H1 (cell line): ENCODE measurements at regions not wholly inside any gene's neighbourhood (a gene's known extent, or its start where the extent isn't known, plus 50 kb on each side); places are given as distances from the start of the nearest gene placed in this dataset.

Experiments
- CTCF ChIA-PET: fragments of 300-600 bp; sonication (Branson Sonifier 250); formaldehyde crosslinking; loops from one replicate; lab custom pipeline; 2021; ENCODE audit not compliant: partially characterized antibody; lab: Charles Lee
- POLR2A ChIA-PET: fragments of 300-600 bp; sonication (Branson Sonifier 250); formaldehyde crosslinking; loops from one replicate; lab custom pipeline; 2021; ENCODE audit warnings: inconsistent platforms; ENCODE audit not compliant: partially characterized antibody; lab: Charles Lee
- DNase-seq, 2 experiments: peaks; one replicate each; pipeline versions ENCODE4 v3.0.0 to v3.0.0-alpha.2; 2010 to 2022; ENCODE audit warnings: low spot score in 2 of 2, low read depth in 1 of 2, mixed read lengths in 1 of 2
- FAIRE-seq: peaks from 2 replicates; lab custom pipeline; 2011; peaks lifted over from hg19 to GRCh38; lab: Jason Lieb, UNC
- H2AFZ ChIP-seq: 2 replicates; pipeline ENCODE4 v1.8.1; 2012; ENCODE audit warnings: low read length, inconsistent platforms
- H2AK5ac ChIP-seq: 2 replicates; pipeline ENCODE4 v1.6.1; 2013; ENCODE audit warnings: low read depth, low read length
- H2BK120ac ChIP-seq: replicated peaks from 2 replicates; pipeline ENCODE3; 2013; ENCODE audit warnings: low read depth, low read length, inconsistent platforms
- H2BK12ac ChIP-seq: 2 replicates; pipeline ENCODE4 v1.6.1; 2013; ENCODE audit warnings: low read depth, low read length
- H2BK15ac ChIP-seq: 2 replicates; pipeline ENCODE4 v1.6.1; 2013; ENCODE audit warnings: low read length
- H2BK20ac ChIP-seq: 2 replicates; pipeline ENCODE4 v1.6.1; 2013; ENCODE audit warnings: low read length
- H2BK5ac ChIP-seq: 2 replicates; pipeline ENCODE4 v1.6.1; 2013; ENCODE audit warnings: low read depth, low read length
- H3K14ac ChIP-seq: 2 replicates; pipeline ENCODE4 v1.6.1; 2013; ENCODE audit warnings: inconsistent platforms; ENCODE audit not compliant: insufficient read length
- H3K18ac ChIP-seq: 2 replicates; pipeline ENCODE4 v1.6.1; 2013; ENCODE audit warnings: low read length; ENCODE audit errors: extremely low read depth
- H3K23ac ChIP-seq: 2 replicates; pipeline ENCODE4 v1.6.1; 2013; ENCODE audit warnings: inconsistent platforms; ENCODE audit not compliant: insufficient read length
- H3K23me2 ChIP-seq: 2 replicates; pipeline ENCODE4 v1.6.1; 2013; ENCODE audit warnings: low read depth, low read length
- H3K27ac ChIP-seq: 2 replicates; pipeline ENCODE4 v1.6.1; 2011; ENCODE audit warnings: low read depth, low read length, inconsistent platforms
- H3K27me3 ChIP-seq, 4 experiments: replicated peaks in 1 of 4; 1 replicate in 1 of 4; 2 replicates in 3 of 4; pipeline versions ENCODE4 v1.6.1 to v1.8.1; 2011 to 2013; ENCODE audit warnings: low read length in 3 of 4, mild to moderate bottlenecking in 3 of 4, inconsistent platforms in 2 of 4, mixed read lengths in 2 of 4, moderate library complexity in 1 of 4; ENCODE audit not compliant: control insufficient read depth in 3 of 4, insufficient read depth in 3 of 4; ENCODE audit errors: extremely low read depth in 1 of 4
- H3K36me3 ChIP-seq, 4 experiments: 2 replicates each; pipeline versions ENCODE4 v1.6.1 to v1.8.1; 2011 to 2013; ENCODE audit warnings: mild to moderate bottlenecking in 4 of 4, low read length in 3 of 4, moderate library complexity in 2 of 4, control low read depth in 1 of 4, inconsistent platforms in 1 of 4; ENCODE audit not compliant: insufficient read depth in 4 of 4, control insufficient read depth in 2 of 4
- H3K4ac ChIP-seq: replicated peaks from 2 replicates; pipeline ENCODE3; 2013; ENCODE audit warnings: low read length, low read depth, mixed read lengths, inconsistent platforms; ENCODE audit not compliant: insufficient read length
- H3K4me1 ChIP-seq, 4 experiments: replicated peaks in 1 of 4; 1 replicate in 1 of 4; 2 replicates in 3 of 4; pipeline versions ENCODE4 v1.6.1 to v1.8.1; 2011 to 2013; ENCODE audit warnings: low read length in 3 of 4, inconsistent platforms in 2 of 4, mixed read lengths in 1 of 4; ENCODE audit not compliant: insufficient read depth in 4 of 4, control insufficient read depth in 3 of 4
- H3K4me2 ChIP-seq, 2 experiments: 2 replicates each; pipeline versions ENCODE4 v1.6.1 to v1.8.1; 2011 to 2013; ENCODE audit warnings: low read depth in 2 of 2, low read length in 2 of 2, control low read depth in 1 of 2, inconsistent platforms in 1 of 2, mild to moderate bottlenecking in 1 of 2; ENCODE audit not compliant: insufficient read depth in 1 of 2
- H3K4me3 ChIP-seq, 4 experiments: fragments of 200-600, 300-600 bp in 1 of 4; sonication (generic), shearing (Covaris generic), sonication (Bioruptor Twin) in 1 of 4; 2 replicates each; pipeline versions ENCODE4 v1.5.1 to v1.8.1; 2011 to 2016; ENCODE audit warnings: low read length in 4 of 4, low read depth in 3 of 4, control low read depth in 2 of 4, inconsistent platforms in 2 of 4, mild to moderate bottlenecking in 2 of 4, mixed read lengths in 1 of 4, moderate library complexity in 1 of 4; ENCODE audit not compliant: insufficient read depth in 2 of 4; ENCODE audit errors: extremely low read depth in 1 of 4
- H3K56ac ChIP-seq: replicated peaks from 2 replicates; pipeline ENCODE3; 2013; ENCODE audit warnings: low read depth, mild to moderate bottlenecking, mixed read lengths, low read length, inconsistent platforms; ENCODE audit not compliant: insufficient read length
- H3K79me1 ChIP-seq: 2 replicates; pipeline ENCODE4 v1.6.1; 2013; ENCODE audit warnings: low read depth, low read length, control low read depth
- H3K79me2 ChIP-seq, 2 experiments: 2 replicates each; pipeline versions ENCODE4 v1.6.1 to v1.8.1; 2012 to 2013; ENCODE audit warnings: low read length in 2 of 2, mild to moderate bottlenecking in 2 of 2, inconsistent platforms in 1 of 2; ENCODE audit not compliant: insufficient read depth in 2 of 2, control insufficient read depth in 1 of 2
- H3K9ac ChIP-seq, 4 experiments: replicated peaks in 1 of 4; 1 replicate in 1 of 4; 2 replicates in 3 of 4; pipeline versions ENCODE4 v1.6.1 to v1.8.1; 2011 to 2013; ENCODE audit warnings: low read depth in 3 of 4, low read length in 3 of 4, control low read depth in 2 of 4, mild to moderate bottlenecking in 2 of 4, moderate library complexity in 2 of 4, inconsistent platforms in 1 of 4; ENCODE audit errors: extremely low read depth in 1 of 4
- H3K9me3 ChIP-seq, 2 experiments: 2 replicates each; pipeline versions ENCODE4 v1.6.1 to v1.8.1; 2012 to 2013; ENCODE audit warnings: mild to moderate bottlenecking in 2 of 2, moderate library complexity in 2 of 2, control low read depth in 1 of 2, inconsistent platforms in 1 of 2, low read depth in 1 of 2, low read length in 1 of 2, mixed read lengths in 1 of 2; ENCODE audit not compliant: insufficient read depth in 2 of 2
- H4K20me1 ChIP-seq, 2 experiments: replicated peaks in 1 of 2; 2 replicates each; pipeline versions ENCODE3 to v1.8.1; 2011 to 2013; ENCODE audit warnings: inconsistent platforms in 2 of 2, low read length in 2 of 2, mild to moderate bottlenecking in 1 of 2; ENCODE audit not compliant: insufficient read depth in 2 of 2, control insufficient read depth in 1 of 2
- H4K5ac ChIP-seq: 2 replicates; pipeline ENCODE4 v1.6.1; 2013; ENCODE audit warnings: low read length, low read depth, mixed read lengths, inconsistent platforms; ENCODE audit not compliant: insufficient read length
- H4K8ac ChIP-seq: 2 replicates; pipeline ENCODE4 v1.8.0; 2013; ENCODE audit warnings: mild to moderate bottlenecking, moderate library complexity, low read length, inconsistent platforms; ENCODE audit not compliant: insufficient read depth; ENCODE audit errors: extremely low read depth
- H4K91ac ChIP-seq: replicated peaks from 2 replicates; pipeline ENCODE3; 2013; ENCODE audit warnings: low read length, mixed read lengths, inconsistent platforms; ENCODE audit not compliant: insufficient read length
- BCL11A ChIP-seq, 2 experiments: IDR thresholded peaks; one replicate each; pipeline ENCODE4 v1.6.1; 2011; ENCODE audit warnings: low read depth in 2 of 2, low read length in 2 of 2, mild to moderate bottlenecking in 2 of 2
- CBX5 ChIP-seq: fragments of 300-800, 300-1000 bp; sonication (generic); IDR thresholded peaks from 2 replicates; pipeline ENCODE4 v1.7.1; 2016; ENCODE audit warnings: antibody characterized with exemption, low read length, low read depth
- CBX8 ChIP-seq: fragments of 300-800, 300-1000 bp; sonication (generic); IDR thresholded peaks from 2 replicates; pipeline ENCODE4 v1.7.1; 2016; ENCODE audit warnings: low read depth, low read length, borderline replicate concordance
- RNF2 ChIP-seq: fragments of 200-900, 300-1000 bp; sonication (generic); IDR thresholded peaks from 2 replicates; pipeline ENCODE4 v1.7.1; 2016; ENCODE audit warnings: borderline replicate concordance, low read depth, mild to moderate bottlenecking, antibody characterized with exemption, low read length; ENCODE audit not compliant: poor library complexity, severe bottlenecking; ENCODE audit errors: missing control alignments
- SP2 ChIP-seq: IDR thresholded peaks from 2 replicates; pipeline ENCODE4 v1.6.1; 2012; ENCODE audit warnings: mild to moderate bottlenecking, low read length, inconsistent platforms
- SUZ12 ChIP-seq: fragments of 200-600 bp; sonication (generic); IDR thresholded peaks from 2 replicates; pipeline ENCODE4 v1.6.1; 2012; ENCODE audit warnings: mild to moderate bottlenecking, inconsistent platforms, low read length, moderate library complexity, mixed read lengths
- WGBS, 2 experiments: shearing (Covaris generic) in 1 of 2; methylation state at CpG; one replicate each; pipeline versions ENCODE4 v1.1.6 to v1.1.7; 2013 to 2015; ENCODE audit warnings: low lambda C conversion rate in 2 of 2, mixed read lengths in 2 of 2, inconsistent platforms in 1 of 2, low coverage in 1 of 2, missing lambda C conversion rate in 1 of 2; ENCODE audit not compliant: insufficient replicate concordance in 2 of 2, insufficient coverage in 1 of 2, insufficient read length in 1 of 2; ENCODE audit errors: extremely low coverage in 1 of 2, missing lambda C conversion rate in 1 of 2; 5-methylcytosine and 5-hydroxymethylcytosine counted together

- ChIA-PET POLR2A (no interaction called here), CTCF (interaction anchor here (0.6 kb wide), 1 partner anchor 292 kb away, joined by 4 read pairs; no protein-coding TSS in a partner anchor)
- Histone ChIP-seq H3K9ac (no peak overlapping the region), H2BK5ac (no peak overlapping the region), H3K14ac (no peak overlapping the region), H2BK15ac (no peak overlapping the region), H3K27me3 (no peaks in the 10 kb centered on the region), H3K23me2 (no peaks in the 10 kb centered on the region), H4K8ac (no peak overlapping the region), H2AFZ (no peak overlapping the region), H3K4me3 (no peak overlapping the region), H3K4me1 (no peaks in the 10 kb centered on the region), H3K4me2 (no peak overlapping the region), H4K20me1 (no peaks in the 10 kb centered on the region), H3K23ac (no peak overlapping the region), H3K4ac (no peak overlapping the region), H4K91ac (no peak overlapping the region), H3K79me2 (no peaks in the 10 kb centered on the region), H3K79me1 (no peaks in the 10 kb centered on the region), H2AK5ac (no peak overlapping the region), H3K9me3 (no peaks in the 10 kb centered on the region), H2BK20ac (no peak overlapping the region), H2BK12ac (no peak overlapping the region), H3K56ac (no peak overlapping the region), H4K5ac (no peak overlapping the region), H2BK120ac (no peak overlapping the region), H3K36me3 (no peaks in the 10 kb centered on the region), H3K27ac (no peak overlapping the region), H3K18ac (no peak overlapping the region)
- TF ChIP-seq SUZ12 (no peak), SP2 (no peak), CBX8 (no peak), RNF2 (no peak), BCL11A (IDR thresholded peaks at IDR 0.05; ENCODE audit: low read depth in 2 of 2, low read length in 2 of 2) (no peak), CBX5 (no peak)
- WGBS, 2 experiments, result 86% methylated on average over 3 of the region's 3 CpGs; no CpG with 5 or more reads in 1 of the 2 experiments
- no peak for DNase-seq
- no peak for FAIRE-seq
Measured at GRCh38 chr6:163738725-163739407, 324.3 kb downstream of the QKI start.
